ENCODE measurements at regions not wholly inside any gene's neighbourhood (a gene's known extent, or its start where the extent isn't known, plus 50 kb on each side); places are given as distances from the start of the nearest gene placed in this dataset.

DNA sequence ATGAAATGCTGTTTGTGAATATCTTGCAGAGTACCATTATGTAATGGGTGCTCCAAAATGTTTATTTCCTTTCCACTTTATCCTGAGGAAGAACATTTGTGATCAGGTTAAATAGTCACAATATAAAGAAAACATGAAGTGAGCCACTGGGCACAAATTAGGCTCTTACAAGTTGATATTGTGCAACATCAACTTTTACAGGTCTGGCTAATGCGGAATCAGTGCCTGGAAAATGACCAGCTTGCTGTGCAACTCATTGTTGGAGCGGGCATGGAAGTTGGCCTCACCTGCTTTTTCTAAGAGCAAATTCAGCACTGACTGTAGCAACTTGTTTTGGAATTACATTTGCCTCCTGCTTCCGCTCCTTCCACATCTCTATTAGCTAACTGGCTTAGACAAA lies 216.9 kb upstream of the PLPPR1 start (continued):
- TF ChIP-seq, protein P1, sequence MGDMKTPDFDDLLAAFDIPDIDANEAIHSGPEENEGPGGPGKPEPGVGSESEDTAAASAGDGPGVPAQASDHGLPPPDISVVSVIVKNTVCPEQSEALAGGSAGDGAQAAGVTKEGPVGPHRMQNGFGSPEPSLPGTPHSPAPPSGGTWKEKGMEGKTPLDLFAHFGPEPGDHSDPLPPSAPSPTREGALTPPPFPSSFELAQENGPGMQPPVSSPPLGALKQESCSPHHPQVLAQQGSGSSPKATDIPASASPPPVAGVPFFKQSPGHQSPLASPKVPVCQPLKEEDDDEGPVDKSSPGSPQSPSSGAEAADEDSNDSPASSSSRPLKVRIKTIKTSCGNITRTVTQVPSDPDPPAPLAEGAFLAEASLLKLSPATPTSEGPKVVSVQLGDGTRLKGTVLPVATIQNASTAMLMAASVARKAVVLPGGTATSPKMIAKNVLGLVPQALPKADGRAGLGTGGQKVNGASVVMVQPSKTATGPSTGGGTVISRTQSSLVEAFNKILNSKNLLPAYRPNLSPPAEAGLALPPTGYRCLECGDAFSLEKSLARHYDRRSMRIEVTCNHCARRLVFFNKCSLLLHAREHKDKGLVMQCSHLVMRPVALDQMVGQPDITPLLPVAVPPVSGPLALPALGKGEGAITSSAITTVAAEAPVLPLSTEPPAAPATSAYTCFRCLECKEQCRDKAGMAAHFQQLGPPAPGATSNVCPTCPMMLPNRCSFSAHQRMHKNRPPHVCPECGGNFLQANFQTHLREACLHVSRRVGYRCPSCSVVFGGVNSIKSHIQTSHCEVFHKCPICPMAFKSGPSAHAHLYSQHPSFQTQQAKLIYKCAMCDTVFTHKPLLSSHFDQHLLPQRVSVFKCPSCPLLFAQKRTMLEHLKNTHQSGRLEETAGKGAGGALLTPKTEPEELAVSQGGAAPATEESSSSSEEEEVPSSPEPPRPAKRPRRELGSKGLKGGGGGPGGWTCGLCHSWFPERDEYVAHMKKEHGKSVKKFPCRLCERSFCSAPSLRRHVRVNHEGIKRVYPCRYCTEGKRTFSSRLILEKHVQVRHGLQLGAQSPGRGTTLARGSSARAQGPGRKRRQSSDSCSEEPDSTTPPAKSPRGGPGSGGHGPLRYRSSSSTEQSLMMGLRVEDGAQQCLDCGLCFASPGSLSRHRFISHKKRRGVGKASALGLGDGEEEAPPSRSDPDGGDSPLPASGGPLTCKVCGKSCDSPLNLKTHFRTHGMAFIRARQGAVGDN (IDR thresholded peaks at IDR 0.05) = no peak
- TF ChIP-seq ZNF217 (IDR thresholded peaks at IDR 0.05) (no peak), NFIC (IDR thresholded peaks at IDR 0.05; ENCODE audit: low read depth, low read length) (no peak), STAT1 (conservative IDR thresholded peaks at IDR 0.05) (no peak), SMC3 (IDR thresholded peaks at IDR 0.05; ENCODE audit: borderline replicate concordance, low read length) (no peak), CBX3 (IDR thresholded peaks at IDR 0.05; ENCODE audit: borderline replicate concordance, low read depth) (no peak)

DNA sequence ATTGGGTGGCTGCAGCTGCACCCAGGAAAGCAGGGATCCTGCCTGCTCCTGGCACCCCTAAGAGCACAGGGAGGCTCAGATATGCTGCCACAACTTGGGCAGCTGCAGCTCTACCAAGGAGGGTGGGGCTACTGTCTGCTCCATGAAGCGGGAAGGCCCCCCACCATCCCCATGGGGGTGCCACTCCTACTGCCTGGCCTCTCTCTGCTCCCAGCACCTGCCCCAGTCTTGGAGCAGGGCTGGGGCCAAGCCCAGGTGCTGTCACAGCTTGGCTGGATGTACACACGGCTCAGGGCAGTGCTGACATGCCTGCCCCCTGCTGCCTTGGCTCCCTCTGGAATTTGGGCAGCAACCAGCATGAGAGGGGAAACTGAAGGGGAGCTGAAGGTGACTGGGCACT lies 214.7 kb upstream of the PLPPR1 start:
- no peak for FAIRE-seq
- no peak overlapping the region for H3K9ac ChIP-seq (ENCODE audit: control insufficient read depth, insufficient read depth, low read length)
- no peak for TF ChIP-seq TARDBP (IDR thresholded peaks at IDR 0.05; ENCODE audit: borderline replicate concordance)
- no peak for TF ChIP-seq JUNB (IDR thresholded peaks at IDR 0.05)
- no peak for TF ChIP-seq CREM (IDR thresholded peaks at IDR 0.05; ENCODE audit: low read depth)
- TF ChIP-seq SMAD5 (IDR thresholded peaks at IDR 0.05; ENCODE audit: low read depth) = no peak
- TF ChIP-seq ATF7 (IDR thresholded peaks at IDR 0.05; ENCODE audit: low read depth) = no peak
- no peak for TF ChIP-seq NR2F1 (conservative IDR thresholded peaks at IDR 0.05)
- TF ChIP-seq, protein P2, sequence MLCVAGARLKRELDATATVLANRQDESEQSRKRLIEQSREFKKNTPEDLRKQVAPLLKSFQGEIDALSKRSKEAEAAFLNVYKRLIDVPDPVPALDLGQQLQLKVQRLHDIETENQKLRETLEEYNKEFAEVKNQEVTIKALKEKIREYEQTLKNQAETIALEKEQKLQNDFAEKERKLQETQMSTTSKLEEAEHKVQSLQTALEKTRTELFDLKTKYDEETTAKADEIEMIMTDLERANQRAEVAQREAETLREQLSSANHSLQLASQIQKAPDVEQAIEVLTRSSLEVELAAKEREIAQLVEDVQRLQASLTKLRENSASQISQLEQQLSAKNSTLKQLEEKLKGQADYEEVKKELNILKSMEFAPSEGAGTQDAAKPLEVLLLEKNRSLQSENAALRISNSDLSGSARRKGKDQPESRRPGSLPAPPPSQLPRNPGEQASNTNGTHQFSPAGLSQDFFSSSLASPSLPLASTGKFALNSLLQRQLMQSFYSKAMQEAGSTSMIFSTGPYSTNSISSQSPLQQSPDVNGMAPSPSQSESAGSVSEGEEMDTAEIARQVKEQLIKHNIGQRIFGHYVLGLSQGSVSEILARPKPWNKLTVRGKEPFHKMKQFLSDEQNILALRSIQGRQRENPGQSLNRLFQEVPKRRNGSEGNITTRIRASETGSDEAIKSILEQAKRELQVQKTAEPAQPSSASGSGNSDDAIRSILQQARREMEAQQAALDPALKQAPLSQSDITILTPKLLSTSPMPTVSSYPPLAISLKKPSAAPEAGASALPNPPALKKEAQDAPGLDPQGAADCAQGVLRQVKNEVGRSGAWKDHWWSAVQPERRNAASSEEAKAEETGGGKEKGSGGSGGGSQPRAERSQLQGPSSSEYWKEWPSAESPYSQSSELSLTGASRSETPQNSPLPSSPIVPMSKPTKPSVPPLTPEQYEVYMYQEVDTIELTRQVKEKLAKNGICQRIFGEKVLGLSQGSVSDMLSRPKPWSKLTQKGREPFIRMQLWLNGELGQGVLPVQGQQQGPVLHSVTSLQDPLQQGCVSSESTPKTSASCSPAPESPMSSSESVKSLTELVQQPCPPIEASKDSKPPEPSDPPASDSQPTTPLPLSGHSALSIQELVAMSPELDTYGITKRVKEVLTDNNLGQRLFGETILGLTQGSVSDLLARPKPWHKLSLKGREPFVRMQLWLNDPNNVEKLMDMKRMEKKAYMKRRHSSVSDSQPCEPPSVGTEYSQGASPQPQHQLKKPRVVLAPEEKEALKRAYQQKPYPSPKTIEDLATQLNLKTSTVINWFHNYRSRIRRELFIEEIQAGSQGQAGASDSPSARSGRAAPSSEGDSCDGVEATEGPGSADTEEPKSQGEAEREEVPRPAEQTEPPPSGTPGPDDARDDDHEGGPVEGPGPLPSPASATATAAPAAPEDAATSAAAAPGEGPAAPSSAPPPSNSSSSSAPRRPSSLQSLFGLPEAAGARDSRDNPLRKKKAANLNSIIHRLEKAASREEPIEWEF (IDR thresholded peaks at IDR 0.05; ENCODE audit: insufficient replicate concordance, low read depth, low read length) = no peak

More for the DNA sequence above, 214.7 kb upstream of the PLPPR1 start:
- CTCF ChIA-PET = no interaction called here
- no peak for ATAC-seq
- Histone ChIP-seq H3K36me3 (ENCODE audit: control insufficient read depth in 2 of 2, insufficient read depth in 2 of 2, low read length in 1 of 2) (no peaks in the 10 kb centered on the region), H3K9me3 (replicated peaks; ENCODE audit: control insufficient read depth, insufficient read depth, low read length) (no peaks in the 10 kb centered on the region), H3K4me1 (ENCODE audit: control insufficient read depth, insufficient read depth, low read length) (no peaks in the 10 kb centered on the region), H4K20me1 (ENCODE audit: control insufficient read depth, insufficient read depth) (no peaks in the 10 kb centered on the region), H3K27ac (ENCODE audit: control insufficient read depth, insufficient read depth) (no peak overlapping the region), H3K4me3 (no peak overlapping the region), H3K79me2 (ENCODE audit: control insufficient read depth, insufficient read depth, low read length) (no peaks in the 10 kb centered on the region), H2AFZ (ENCODE audit: control insufficient read depth, low read depth, low read length) (no peak overlapping the region), H3K4me2 (ENCODE audit: control insufficient read depth, insufficient read depth) (no peak overlapping the region), H3K27me3 (replicated peaks in 1 of 2; ENCODE audit: control insufficient read depth in 2 of 2, insufficient read depth in 2 of 2, low read length in 1 of 2) (no peaks in the 10 kb centered on the region)
- 0% methylated on average over 2 of the region's 2 CpGs for WGBS (ENCODE audit: insufficient coverage, insufficient replicate concordance, low lambda C conversion rate, missing lambda C conversion rate)
- RAD21 ChIA-PET (ENCODE audit: unreplicated experiment) = no interaction called here
- intact Hi-C loops (cut with micrococcal nuclease; ENCODE audit: unreplicated experiment) (no loop called here), in situ Hi-C loops (cut with MboI) (no loop called here)
- no TSS peak for BruUV-seq (replicated peaks)
- no peak for DNase-seq (ENCODE audit: low read depth, low spot score)
- SMC1A ChIA-PET (ENCODE audit: uncharacterized antibody, unreplicated experiment) = no interaction called here
- POLR2A ChIA-PET = no interaction called here
